Mesenchymal stem cell (in vitro differentiated cells and primary cell): ENCODE measurements at regions not wholly inside any gene's neighbourhood (a gene's known extent, or its start where the extent isn't known, plus 50 kb on each side); places are given as distances from the start of the nearest gene placed in this dataset.

Experiments used
- DNase-seq: peaks from one replicate; pipeline ENCODE4 v3.0.0-alpha.2; 2013
- H2AFZ ChIP-seq: one replicate; pipeline ENCODE4 v1.6.1; 2013; ENCODE audit warnings: low read depth, mild to moderate bottlenecking, control low read depth, inconsistent platforms, low read length, moderate library complexity
- H2AK5ac ChIP-seq: 2 replicates; pipeline ENCODE4 v1.6.1; 2013; ENCODE audit warnings: low read length, moderate library complexity, mild to moderate bottlenecking, inconsistent platforms; ENCODE audit not compliant: severe bottlenecking
- H2BK120ac ChIP-seq: one replicate; pipeline ENCODE4 v1.6.1; 2013; ENCODE audit warnings: low read depth, mild to moderate bottlenecking, inconsistent platforms, low read length, moderate library complexity
- H2BK12ac ChIP-seq, 2 experiments: one replicate each; pipeline ENCODE4 v1.6.1; 2013; ENCODE audit warnings: inconsistent platforms in 2 of 2, low read length in 2 of 2, mild to moderate bottlenecking in 2 of 2, moderate library complexity in 2 of 2, control low read depth in 1 of 2
- H2BK15ac ChIP-seq: one replicate; pipeline ENCODE4 v1.6.1; 2013; ENCODE audit warnings: mild to moderate bottlenecking, low read depth, inconsistent platforms; ENCODE audit not compliant: poor library complexity, severe bottlenecking
- H2BK5ac ChIP-seq: 2 replicates; pipeline ENCODE4 v1.6.1; 2013; ENCODE audit warnings: low read depth, mild to moderate bottlenecking, low read length, control low read depth, inconsistent platforms; ENCODE audit not compliant: poor library complexity, severe bottlenecking
- H3K14ac ChIP-seq, 2 experiments: one replicate each; pipeline ENCODE4 v1.6.1; 2013; ENCODE audit warnings: inconsistent platforms in 2 of 2, low read length in 2 of 2, control low read depth in 1 of 2, mild to moderate bottlenecking in 1 of 2, moderate library complexity in 1 of 2
- H3K18ac ChIP-seq, 2 experiments: one replicate each; pipeline ENCODE4 v1.6.1; 2013; ENCODE audit warnings: inconsistent platforms in 2 of 2, low read length in 2 of 2, control low read depth in 1 of 2, low read depth in 1 of 2, mild to moderate bottlenecking in 1 of 2
- H3K23ac ChIP-seq, 2 experiments: one replicate each; pipeline ENCODE4 v1.6.1; 2013; ENCODE audit warnings: inconsistent platforms in 2 of 2, low read length in 2 of 2, mild to moderate bottlenecking in 2 of 2, moderate library complexity in 2 of 2, control low read depth in 1 of 2
- H3K27ac ChIP-seq: 2 replicates; pipeline ENCODE4 v1.5.1; 2013; ENCODE audit warnings: mild to moderate bottlenecking, moderate library complexity, low read length, control low read depth, inconsistent platforms; ENCODE audit not compliant: poor library complexity, severe bottlenecking
- H3K27me3 ChIP-seq, 2 experiments: 2 replicates each; pipeline versions ENCODE4 v1.6.1 to v1.7.0; 2013; ENCODE audit warnings: low read length in 2 of 2, mild to moderate bottlenecking in 2 of 2, moderate library complexity in 2 of 2, control low read depth in 1 of 2, inconsistent platforms in 1 of 2; ENCODE audit not compliant: control insufficient read depth in 1 of 2, insufficient read depth in 1 of 2
- H3K36me3 ChIP-seq, 2 experiments: 2 replicates each; pipeline versions ENCODE4 v1.6.1 to v1.7.0; 2013; ENCODE audit warnings: low read length in 2 of 2, control low read depth in 1 of 2, inconsistent platforms in 1 of 2, low read depth in 1 of 2, mild to moderate bottlenecking in 1 of 2; ENCODE audit not compliant: insufficient read depth in 2 of 2, control insufficient read depth in 1 of 2
- H3K4ac ChIP-seq, 2 experiments: one replicate each; pipeline ENCODE4 v1.6.1; 2013; ENCODE audit warnings: inconsistent platforms in 2 of 2, low read length in 2 of 2, mild to moderate bottlenecking in 2 of 2, moderate library complexity in 2 of 2, control low read depth in 1 of 2, low read depth in 1 of 2
- H3K4me1 ChIP-seq: 2 replicates; pipeline ENCODE4 v1.6.1; 2013; ENCODE audit warnings: low read depth, low read length, control low read depth; ENCODE audit not compliant: control insufficient read depth, insufficient read depth
- H3K4me2 ChIP-seq: 2 replicates; pipeline ENCODE4 v1.6.1; 2013; ENCODE audit warnings: low read length, mild to moderate bottlenecking, inconsistent platforms; ENCODE audit not compliant: poor library complexity, severe bottlenecking
- H3K4me3 ChIP-seq, 2 experiments: 2 replicates each; pipeline versions ENCODE4 v1.5.1 to v1.7.0; 2013; ENCODE audit warnings: low read length in 2 of 2, mild to moderate bottlenecking in 2 of 2, control low read depth in 1 of 2, low read depth in 1 of 2; ENCODE audit not compliant: insufficient read depth in 1 of 2
- H3K79me1 ChIP-seq: replicated peaks from 2 replicates; pipeline ENCODE4 v1.6.1; 2013; ENCODE audit warnings: mild to moderate bottlenecking, control low read depth, low read length, inconsistent platforms; ENCODE audit not compliant: poor library complexity, severe bottlenecking
- H3K9ac ChIP-seq: 2 replicates; pipeline ENCODE4 v1.7.0; 2013; ENCODE audit warnings: mild to moderate bottlenecking, low read length, moderate library complexity
- H3K9me3 ChIP-seq: 2 replicates; pipeline ENCODE4 v1.7.0; 2013; ENCODE audit warnings: mild to moderate bottlenecking, low read length; ENCODE audit not compliant: control insufficient read depth
- H4K8ac ChIP-seq: one replicate; pipeline ENCODE4 v1.6.1; 2013; ENCODE audit warnings: inconsistent platforms, mild to moderate bottlenecking, low read length, moderate library complexity
- H4K91ac ChIP-seq: one replicate; pipeline ENCODE4 v1.6.1; 2013; ENCODE audit warnings: mild to moderate bottlenecking, low read length, inconsistent platforms
- WGBS: methylation state at CpG from one replicate; pipeline ENCODE4 v1.1.7; 2013; ENCODE audit warnings: mixed read lengths; 5-methylcytosine and 5-hydroxymethylcytosine counted together

GRCh38 chr2:183426825-183427224 lies 302.6 kb downstream of the NUP35 start:
- H3K14ac ChIP-seq, result no peak overlapping the region
- no peak overlapping the region for H3K27ac ChIP-seq
- H4K91ac ChIP-seq, result no peak overlapping the region
- no peak overlapping the region for H2BK12ac ChIP-seq
- no peaks in the 10 kb centered on the region for H3K4me1 ChIP-seq
- no peak overlapping the region for H3K4me3 ChIP-seq
- no peaks in the 10 kb centered on the region for H3K36me3 ChIP-seq
- no peak overlapping the region for H3K4ac ChIP-seq
- H3K9ac ChIP-seq, result no peak overlapping the region
- WGBS, result 86% methylated on average over 2 of the region's 3 CpGs
- no peak overlapping the region for H2AFZ ChIP-seq
- no peak overlapping the region for H2AK5ac ChIP-seq
- no peak overlapping the region for H2BK5ac ChIP-seq
- H3K4me2 ChIP-seq, result no peak overlapping the region
- H2BK15ac ChIP-seq, result no peak overlapping the region
- no peaks in the 10 kb centered on the region for H3K79me1 ChIP-seq
- no peak overlapping the region for H3K18ac ChIP-seq
- DNase-seq, result no peak
- H2BK120ac ChIP-seq, result no peak overlapping the region
- H3K9me3 ChIP-seq, result peaks cover 5% of the 10 kb centered on the region
- H4K8ac ChIP-seq, result no peak overlapping the region
- H3K23ac ChIP-seq, result no peak overlapping the region
- H3K27me3 ChIP-seq, result no peaks in the 10 kb centered on the region

- H2BK120ac ChIP-seq, result no peak overlapping the region
- DNase-seq, result no peak
- H3K18ac ChIP-seq, result no peak overlapping the region
- H2BK5ac ChIP-seq, result no peak overlapping the region
- no peak overlapping the region for H2AK5ac ChIP-seq
- WGBS, result 85% methylated on average over 2 of the region's 3 CpGs
- no peaks in the 10 kb centered on the region for H3K4me1 ChIP-seq
- no peak overlapping the region for H3K23ac ChIP-seq
- no peak overlapping the region for H2BK12ac ChIP-seq
- H3K4ac ChIP-seq, result no peak overlapping the region
- H3K14ac ChIP-seq, result no peak overlapping the region
- no peak overlapping the region for H3K9ac ChIP-seq
- H3K27ac ChIP-seq, result no peak overlapping the region
- H3K4me2 ChIP-seq, result no peak overlapping the region
- peaks cover 5% of the 10 kb centered on the region for H3K9me3 ChIP-seq
- no peaks in the 10 kb centered on the region for H3K79me1 ChIP-seq
- no peaks in the 10 kb centered on the region for H3K27me3 ChIP-seq
- no peak overlapping the region for H3K4me3 ChIP-seq
- no peak overlapping the region for H4K8ac ChIP-seq
- no peak overlapping the region for H2AFZ ChIP-seq
- no peaks in the 10 kb centered on the region for H3K36me3 ChIP-seq
- no peak overlapping the region for H2BK15ac ChIP-seq
- H4K91ac ChIP-seq, result no peak overlapping the region
Measured at GRCh38 chr2:183427558-183427957, 303.3 kb downstream of the NUP35 start.

DNA sequence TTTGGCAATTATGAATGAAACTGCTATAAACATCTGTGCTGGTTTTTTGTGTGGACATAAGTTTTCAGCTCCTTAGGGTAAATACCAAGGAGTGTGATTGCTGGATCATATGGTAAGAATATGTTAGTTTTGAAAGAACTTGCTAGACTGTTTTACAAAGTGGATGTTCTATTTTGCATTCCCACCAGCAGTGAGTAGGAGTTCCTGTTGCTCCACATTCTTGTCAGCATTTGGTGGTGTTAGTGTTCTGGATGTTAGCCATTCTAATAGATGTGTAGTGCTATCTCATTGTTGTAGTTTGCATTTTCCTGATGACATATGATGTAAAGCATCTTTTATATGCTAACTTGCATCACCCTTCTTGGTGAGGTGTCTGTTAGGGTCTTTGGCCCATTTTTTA lies 304.6 kb downstream of the NUP35 start:
- Histone ChIP-seq H4K8ac (no peak overlapping the region), H3K23ac (no peak overlapping the region), H3K27me3 (no peaks in the 10 kb centered on the region), H3K9ac (no peak overlapping the region), H2BK12ac (no peak overlapping the region), H3K79me1 (no peaks in the 10 kb centered on the region), H3K36me3 (no peaks in the 10 kb centered on the region), H3K18ac (no peak overlapping the region), H3K4me2 (no peak overlapping the region), H4K91ac (no peak overlapping the region), H2AFZ (no peak overlapping the region), H2BK15ac (no peak overlapping the region), H2BK5ac (no peak overlapping the region), H3K27ac (no peak overlapping the region), H3K4me1 (no peaks in the 10 kb centered on the region), H3K4ac (no peak overlapping the region), H3K4me3 (no peak overlapping the region), H3K9me3 (peaks cover 5% of the 10 kb centered on the region), H3K14ac (no peak overlapping the region), H2BK120ac (no peak overlapping the region), H2AK5ac (no peak overlapping the region)
- DNase-seq, result no peak

GRCh38 chr2:183438541-183438940 lies 314.3 kb downstream of the NUP35 start:
- no peak for DNase-seq
- no peaks in the 10 kb centered on the region for H3K4me1 ChIP-seq
- no peak overlapping the region for H3K9ac ChIP-seq
- no peak overlapping the region for H3K18ac ChIP-seq
- H2BK15ac ChIP-seq, result no peak overlapping the region
- no peak overlapping the region for H4K8ac ChIP-seq
- H3K4ac ChIP-seq, result no peak overlapping the region
- H2BK120ac ChIP-seq, result no peak overlapping the region
- H3K14ac ChIP-seq, result no peak overlapping the region
- no peak overlapping the region for H3K23ac ChIP-seq
- H3K4me3 ChIP-seq, result no peak overlapping the region
- no peak overlapping the region for H3K27ac ChIP-seq
- H4K91ac ChIP-seq, result no peak overlapping the region
- H3K79me1 ChIP-seq, result no peaks in the 10 kb centered on the region
- H2AK5ac ChIP-seq, result no peak overlapping the region
- no peak overlapping the region for H2AFZ ChIP-seq
- H3K9me3 ChIP-seq, result no peaks in the 10 kb centered on the region
- no peaks in the 10 kb centered on the region for H3K27me3 ChIP-seq
- H2BK12ac ChIP-seq, result no peak overlapping the region
- H3K4me2 ChIP-seq, result no peak overlapping the region
- no peak overlapping the region for H2BK5ac ChIP-seq
- WGBS, result 100% methylated on average over 2 of the region's 2 CpGs
- no peaks in the 10 kb centered on the region for H3K36me3 ChIP-seq
